ENCODE measurements at regions not wholly inside any gene's neighbourhood (a gene's known extent, or its start where the extent isn't known, plus 50 kb on each side); places are given as distances from the start of the nearest gene placed in this dataset.

DNA sequence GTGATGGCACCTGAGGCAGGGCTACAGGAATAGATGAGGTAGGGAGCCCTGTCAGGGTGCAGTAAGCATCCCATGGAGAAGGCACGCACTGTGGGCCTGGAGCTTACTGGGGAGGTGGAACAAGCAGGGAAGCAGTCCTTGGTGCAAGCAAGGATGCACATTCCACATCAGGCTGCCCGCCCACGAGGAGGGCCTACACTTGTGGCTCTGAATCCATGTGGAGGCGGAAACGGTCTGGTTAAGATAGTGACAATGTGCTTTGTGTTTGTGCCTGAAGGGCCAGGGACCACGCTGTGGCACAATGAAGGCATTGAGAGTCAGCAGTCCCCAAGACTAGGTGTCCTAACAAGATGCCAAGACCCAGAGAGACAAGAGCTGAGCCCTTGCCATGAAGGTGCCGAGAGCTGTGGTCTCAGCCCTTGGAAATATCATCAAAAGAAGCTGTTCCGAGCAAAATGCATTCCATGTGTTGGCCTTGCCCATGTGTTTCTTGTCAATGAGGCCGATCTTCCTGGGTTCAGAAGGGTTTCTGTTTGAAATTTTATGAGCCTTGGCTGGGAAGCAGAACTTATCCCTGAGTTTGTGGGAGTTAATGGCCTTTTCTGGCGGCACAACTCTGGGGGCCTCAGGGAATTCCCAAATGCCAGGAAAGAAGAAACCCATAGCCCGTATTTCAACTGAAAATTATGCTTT is 111.9 kb downstream of the NGF start:
- TF ChIP-seq, protein P1, sequence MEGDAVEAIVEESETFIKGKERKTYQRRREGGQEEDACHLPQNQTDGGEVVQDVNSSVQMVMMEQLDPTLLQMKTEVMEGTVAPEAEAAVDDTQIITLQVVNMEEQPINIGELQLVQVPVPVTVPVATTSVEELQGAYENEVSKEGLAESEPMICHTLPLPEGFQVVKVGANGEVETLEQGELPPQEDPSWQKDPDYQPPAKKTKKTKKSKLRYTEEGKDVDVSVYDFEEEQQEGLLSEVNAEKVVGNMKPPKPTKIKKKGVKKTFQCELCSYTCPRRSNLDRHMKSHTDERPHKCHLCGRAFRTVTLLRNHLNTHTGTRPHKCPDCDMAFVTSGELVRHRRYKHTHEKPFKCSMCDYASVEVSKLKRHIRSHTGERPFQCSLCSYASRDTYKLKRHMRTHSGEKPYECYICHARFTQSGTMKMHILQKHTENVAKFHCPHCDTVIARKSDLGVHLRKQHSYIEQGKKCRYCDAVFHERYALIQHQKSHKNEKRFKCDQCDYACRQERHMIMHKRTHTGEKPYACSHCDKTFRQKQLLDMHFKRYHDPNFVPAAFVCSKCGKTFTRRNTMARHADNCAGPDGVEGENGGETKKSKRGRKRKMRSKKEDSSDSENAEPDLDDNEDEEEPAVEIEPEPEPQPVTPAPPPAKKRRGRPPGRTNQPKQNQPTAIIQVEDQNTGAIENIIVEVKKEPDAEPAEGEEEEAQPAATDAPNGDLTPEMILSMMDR (IDR thresholded peaks at IDR 0.05): no peak
- TF ChIP-seq POLR2AphosphoS5 (IDR thresholded peaks at IDR 0.05; ENCODE audit: insufficient read depth in 1 of 2, low read depth in 1 of 2) (no peak), POLR2A (IDR thresholded peaks at IDR 0.05) (no peak)
